ENCODE measurements at regions not wholly inside any gene's neighbourhood (a gene's known extent, or its start where the extent isn't known, plus 50 kb on each side); places are given as distances from the start of the nearest gene placed in this dataset.

GRCh38 chr18:56173542-56174220 lies 464.7 kb downstream of the TXNL1 start:
- no peak for DNase-seq (ENCODE audit: low spot score)

- no peak for DNase-seq (ENCODE audit: low spot score)
These were observed 465.9 kb downstream of the TXNL1 start for GRCh38 chr18:56172527-56172926.

DNA sequence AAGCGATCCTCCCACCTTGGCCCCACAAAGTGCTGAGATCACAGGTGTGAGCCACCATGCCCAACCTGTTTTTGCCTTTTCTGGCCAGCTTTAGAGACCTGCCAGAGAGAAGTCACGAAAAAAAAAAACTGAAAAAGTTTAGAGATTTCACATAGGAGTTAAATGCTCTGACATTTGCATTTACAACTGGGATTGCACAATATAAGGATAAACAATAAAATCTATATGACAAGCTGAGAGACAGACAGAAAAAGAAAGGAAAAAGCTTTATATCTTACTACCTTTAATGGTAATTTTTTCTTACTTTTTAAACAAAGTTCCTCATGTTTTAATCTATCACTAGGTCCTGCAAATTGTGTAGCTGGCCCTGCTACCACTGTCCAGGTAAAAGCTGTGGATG lies 466.5 kb downstream of the TXNL1 start:
- no peak for DNase-seq (ENCODE audit: low spot score)

DNA sequence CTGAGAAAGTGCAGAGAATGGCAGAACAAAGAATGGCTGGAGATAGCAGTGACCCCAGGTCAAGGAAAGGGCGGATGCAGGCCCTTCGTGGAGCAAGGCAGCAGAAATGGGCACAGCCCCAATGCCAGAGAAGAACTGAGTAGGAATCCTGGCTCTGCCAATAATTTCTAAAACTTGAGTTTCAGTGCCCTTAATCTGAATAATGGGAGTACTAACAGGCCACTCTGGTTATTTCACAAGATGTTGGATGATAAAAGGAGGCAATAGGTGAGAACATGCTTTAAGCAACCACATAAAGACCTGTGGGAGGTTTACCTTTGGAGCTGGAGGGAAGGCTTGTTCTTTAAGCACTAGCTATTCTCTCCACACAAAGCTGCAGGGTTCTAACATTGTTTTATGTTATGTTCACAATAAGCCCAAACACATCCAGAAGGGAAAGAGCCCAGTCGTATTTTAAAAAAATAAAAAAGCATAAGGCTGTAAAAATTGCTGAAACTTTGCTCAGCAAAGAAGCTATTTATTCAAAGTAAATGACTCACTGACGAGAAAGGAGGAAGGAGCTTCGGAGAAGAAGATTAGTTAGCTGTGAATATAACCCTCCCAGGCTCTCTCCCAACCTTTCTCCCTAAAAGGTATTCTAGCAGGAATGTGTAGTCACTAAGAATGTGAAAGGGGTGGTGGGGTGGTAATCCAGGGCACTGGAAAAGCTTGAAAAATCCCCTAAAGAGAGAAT lies 470.2 kb downstream of the TXNL1 start:
- DNase-seq (ENCODE audit: low spot score) = no peak

GRCh38 chr18:56167366-56167765 lies 471.0 kb downstream of the TXNL1 start:
- no peak for DNase-seq (ENCODE audit: low spot score)

- DNase-seq (ENCODE audit: low spot score) = no peak
These were observed 471.5 kb downstream of the TXNL1 start for GRCh38 chr18:56166914-56167313.

- no peak for DNase-seq (ENCODE audit: low spot score)
These were observed 472.6 kb downstream of the TXNL1 start for GRCh38 chr18:56165601-56166355.

DNA sequence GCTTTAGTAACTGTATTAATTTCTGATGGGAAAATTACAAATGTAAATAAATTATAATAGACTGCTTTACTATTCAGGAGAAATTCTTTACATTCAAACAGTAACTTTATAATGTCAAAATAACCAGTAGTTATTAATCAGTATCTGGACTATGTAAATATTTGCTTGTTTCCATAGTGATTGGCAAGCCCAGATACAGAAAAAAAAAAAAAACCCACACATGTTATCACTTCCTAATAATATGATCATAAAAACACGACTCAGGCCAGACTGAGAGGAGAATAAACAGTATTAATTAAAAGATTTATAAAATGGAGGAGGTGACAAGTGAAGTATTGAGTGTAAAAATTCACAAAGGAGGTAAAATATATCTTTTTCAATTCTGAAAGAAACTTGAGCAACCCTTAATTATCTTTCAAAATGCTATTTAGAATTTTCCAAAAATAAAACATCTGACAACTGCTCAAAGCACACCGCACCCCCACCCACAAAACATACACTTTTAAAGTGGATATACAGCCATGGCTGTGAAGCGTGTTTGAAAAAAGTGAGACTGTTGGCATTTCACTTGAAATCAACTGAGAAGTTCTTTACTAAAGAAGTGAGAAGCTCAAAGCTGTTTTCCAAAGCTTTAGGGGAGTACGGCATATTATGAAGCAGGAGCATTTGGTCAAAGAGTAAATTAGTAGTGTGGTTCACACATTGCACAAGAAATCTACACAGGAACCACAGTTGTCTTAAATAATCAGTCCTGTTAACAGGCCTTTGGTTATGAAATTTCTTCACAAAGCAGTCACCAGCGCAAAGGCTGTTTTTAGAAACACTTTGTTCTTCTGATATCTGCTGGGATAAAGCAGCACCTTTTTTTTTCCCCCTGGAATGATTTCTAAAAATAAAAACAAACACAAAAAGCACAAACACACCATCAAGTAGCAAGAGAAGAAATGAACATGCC lies 475.8 kb downstream of the TXNL1 start:
- DNase-seq (ENCODE audit: low spot score) = no peak

DNA sequence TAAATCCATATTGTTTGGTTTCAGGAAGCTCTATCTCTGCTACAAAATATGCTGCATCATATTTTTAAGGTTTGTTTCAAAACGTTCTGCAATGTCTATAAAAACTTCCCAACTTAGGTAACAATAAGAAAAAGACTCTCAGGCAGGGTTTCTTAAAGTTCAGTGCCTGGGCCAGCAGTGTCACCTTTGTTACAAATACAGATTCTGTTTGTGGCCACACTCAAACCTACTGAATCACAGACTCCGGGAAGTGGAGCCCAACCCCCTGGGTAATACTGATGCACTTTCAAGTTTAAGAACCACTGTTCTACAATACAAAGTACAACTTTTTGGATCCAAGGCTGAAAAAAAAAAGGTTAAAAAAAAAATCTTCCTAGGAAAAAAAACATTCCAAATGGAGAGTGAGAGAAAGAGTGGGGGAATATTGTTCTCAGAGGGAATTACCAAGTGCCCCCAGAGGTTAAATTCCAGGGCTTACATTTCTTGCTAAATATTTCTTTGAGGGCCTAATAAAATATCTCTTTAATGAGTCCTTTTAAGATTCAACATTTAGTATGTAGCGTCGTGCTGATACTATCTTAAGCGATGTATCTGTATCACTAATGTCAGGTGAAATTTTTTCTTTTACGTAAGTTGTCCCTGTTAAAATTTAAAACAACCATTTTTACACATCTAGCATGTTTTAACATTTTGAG lies 476.7 kb downstream of the TXNL1 start:
- no peak for DNase-seq (ENCODE audit: low spot score)

DNA sequence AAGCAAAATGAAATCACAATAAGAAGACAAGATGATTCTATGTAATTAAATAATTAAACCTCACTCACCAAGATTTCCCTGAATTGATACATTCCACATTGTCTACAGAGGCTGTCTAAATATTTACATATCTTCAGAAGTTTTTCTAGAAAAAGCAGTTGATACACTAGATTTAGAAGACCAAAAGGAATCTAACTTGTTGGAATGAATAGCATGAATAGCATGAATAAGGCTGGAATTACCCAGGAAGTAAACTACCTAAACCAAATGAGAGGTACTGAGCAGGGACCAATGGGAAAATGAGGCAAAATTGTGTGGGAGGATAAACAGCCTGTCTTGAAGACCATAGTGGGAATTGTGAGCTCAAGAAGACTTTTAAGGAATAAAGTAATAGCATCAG lies 479.7 kb downstream of the TXNL1 start:
- no peak for DNase-seq (ENCODE audit: low spot score)

DNA sequence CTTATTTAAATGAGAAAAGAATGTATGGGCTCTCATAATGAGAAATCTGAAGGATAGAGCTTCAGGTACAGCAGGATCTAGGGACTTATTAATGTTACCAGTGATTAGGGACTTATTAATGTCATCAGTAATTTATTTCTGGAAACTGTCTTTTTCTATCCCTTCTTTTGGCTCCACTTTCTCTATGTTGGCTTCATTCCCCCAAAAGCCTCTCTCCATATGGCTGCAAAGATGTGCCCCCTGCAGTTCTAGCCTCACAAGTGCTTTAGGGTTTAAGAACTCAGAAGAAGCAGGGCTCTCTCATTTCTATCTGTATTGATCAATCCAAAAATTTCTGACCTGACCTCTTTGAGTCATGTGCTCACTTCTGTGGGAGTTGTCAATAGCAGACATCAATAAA lies 480.9 kb downstream of the TXNL1 start:
- peak; percentile 43 for DNase-seq (ENCODE audit: low spot score)

- DNase-seq (ENCODE audit: low spot score) = no peak
These were observed 485.7 kb downstream of the TXNL1 start for GRCh38 chr18:56152551-56153310.

GRCh38 chr18:56148373-56148772 lies 490.0 kb downstream of the TXNL1 start:
- no peak for DNase-seq (ENCODE audit: low spot score)

DNA sequence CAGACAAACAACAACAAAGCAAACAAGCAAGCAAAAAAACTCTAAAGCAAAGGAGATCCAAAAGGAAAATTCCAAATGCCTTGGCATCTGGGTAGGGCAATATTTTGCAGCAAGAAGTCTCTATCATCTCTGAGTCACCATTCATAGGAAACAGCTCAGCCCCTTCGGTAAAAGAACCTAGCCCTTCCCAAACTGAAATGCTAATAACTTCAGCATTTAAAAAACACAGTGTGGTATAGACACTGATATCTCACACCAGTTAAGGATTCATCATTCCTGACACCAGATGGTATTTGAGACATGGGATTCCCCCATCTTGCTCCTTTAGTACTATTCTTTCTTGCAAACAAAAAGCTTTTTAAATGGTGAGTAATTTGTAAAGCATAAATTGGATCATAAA lies 491.8 kb downstream of the TXNL1 start:
- no peak for DNase-seq (ENCODE audit: low spot score)

GRCh38 chr18:56142001-56142400 lies 496.4 kb downstream of the TXNL1 start:
- DNase-seq (ENCODE audit: low spot score) = no peak

GRCh38 chr18:56139792-56140254 lies 498.6 kb downstream of the TXNL1 start:
- DNase-seq (ENCODE audit: low spot score) = peak; percentile 3

DNA sequence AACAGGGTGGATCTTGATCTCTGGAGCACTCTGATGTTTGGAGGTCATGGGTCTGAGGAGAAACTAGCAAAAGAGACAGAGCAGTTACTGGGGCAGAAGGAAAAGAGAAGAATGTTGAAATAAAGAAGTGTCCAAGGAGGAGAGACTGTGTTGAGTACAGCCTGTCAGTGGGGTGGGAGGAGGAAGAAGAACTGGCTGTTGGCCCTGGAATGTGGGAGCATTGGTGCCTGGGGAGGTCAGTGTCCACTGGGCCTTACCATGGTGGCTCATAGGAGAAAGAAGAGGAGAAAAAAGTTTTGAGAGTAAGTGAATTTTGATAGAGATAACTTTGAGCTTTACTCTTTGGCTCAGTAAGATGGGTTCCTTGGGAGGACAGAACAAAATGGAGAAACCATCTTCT lies 499.0 kb downstream of the TXNL1 start:
- no peak for DNase-seq (ENCODE audit: low spot score)

GRCh38 chr18:56136105-56136504 lies 502.3 kb downstream of the TXNL1 start:
- DNase-seq (ENCODE audit: low spot score) = no peak

DNA sequence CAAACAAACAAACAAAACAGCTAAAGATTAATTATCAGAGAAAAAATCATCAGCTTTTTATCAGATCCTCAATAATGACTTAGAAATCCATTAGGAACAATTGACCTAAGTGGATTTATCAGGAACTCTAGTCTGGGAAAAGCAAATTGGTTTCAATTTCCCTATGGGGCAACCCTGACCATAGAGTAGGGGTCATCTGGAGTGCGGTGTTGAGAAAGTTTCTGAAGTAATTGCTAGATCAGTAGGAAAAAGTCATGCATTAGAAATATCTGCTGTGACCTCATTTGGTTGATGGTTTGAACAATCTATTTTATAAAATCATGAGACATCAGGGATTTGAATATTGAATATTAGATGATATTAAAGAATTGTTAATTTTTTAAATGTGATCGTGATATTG lies 507.9 kb downstream of the TXNL1 start:
- no peak for DNase-seq (ENCODE audit: low spot score)

GRCh38 chr18:56128153-56128791 lies 510.1 kb downstream of the TXNL1 start:
- DNase-seq (ENCODE audit: low spot score) = no peak
